DND-41 (cell line): ENCODE measurements at regions not wholly inside any gene's neighbourhood (a gene's known extent, or its start where the extent isn't known, plus 50 kb on each side); places are given as distances from the start of the nearest gene placed in this dataset.

Experiments used
- ATAC-seq: fragments of 200-7000 bp; cut with Tn5 transposase; 3 replicates; pipeline ENCODE4 v1.9.1; 2021; ENCODE audit warnings: low read depth; ENCODE audit not compliant: insufficient read depth
- DNase-seq: peaks from one replicate; pipeline ENCODE4 v3.0.0-alpha.2; 2020
- H2AFZ ChIP-seq: 2 replicates; pipeline ENCODE4 v1.6.0; 2012; ENCODE audit warnings: low read depth, low read length
- H3K27ac ChIP-seq: 2 replicates; pipeline ENCODE4 v1.5.1; 2012; ENCODE audit warnings: low read length, inconsistent platforms
- H3K27me3 ChIP-seq: fragments of 200-600 bp; sonication (generic); 2 replicates; pipeline ENCODE4 v1.6.0; 2012; ENCODE audit warnings: low read length, mild to moderate bottlenecking, inconsistent platforms; ENCODE audit not compliant: insufficient read depth, poor library complexity
- H3K36me3 ChIP-seq: 2 replicates; pipeline ENCODE4 v1.5.1; 2012; ENCODE audit warnings: low read length, inconsistent platforms; ENCODE audit not compliant: insufficient read depth
- H3K4me1 ChIP-seq: 2 replicates; pipeline ENCODE4 v1.5.1; 2012; ENCODE audit warnings: mild to moderate bottlenecking, low read length; ENCODE audit not compliant: insufficient read depth
- H3K4me2 ChIP-seq: 2 replicates; pipeline ENCODE4 v1.6.0; 2012; ENCODE audit warnings: mild to moderate bottlenecking, moderate library complexity, low read length, inconsistent platforms; ENCODE audit not compliant: insufficient read depth
- H3K4me3 ChIP-seq, 2 experiments: fragments of 200-600 bp in 1 of 2; shearing (Covaris generic) in 1 of 2; 2 replicates each; pipeline ENCODE4 v1.5.1; 2012 to 2016; ENCODE audit warnings: inconsistent platforms in 2 of 2, low read length in 2 of 2, mild to moderate bottlenecking in 2 of 2, low read depth in 1 of 2, moderate library complexity in 1 of 2
- H3K79me2 ChIP-seq: 2 replicates; pipeline ENCODE4 v1.6.0; 2012; ENCODE audit warnings: low read length, inconsistent platforms; ENCODE audit not compliant: insufficient read depth
- H3K9ac ChIP-seq: 2 replicates; pipeline ENCODE4 v1.6.0; 2012; ENCODE audit warnings: low read depth, mild to moderate bottlenecking, inconsistent platforms, low read length, moderate library complexity
- H3K9me3 ChIP-seq: 2 replicates; pipeline ENCODE4 v1.5.1; 2012; ENCODE audit warnings: low read length, moderate library complexity, mild to moderate bottlenecking, inconsistent platforms; ENCODE audit not compliant: insufficient read depth, severe bottlenecking
- H4K20me1 ChIP-seq: 2 replicates; pipeline ENCODE4 v1.6.0; 2012; ENCODE audit warnings: low read length; ENCODE audit not compliant: insufficient read depth
- EZH2 ChIP-seq: IDR thresholded peaks from 3 replicates; pipeline ENCODE4 v1.6.1; 2012; ENCODE audit warnings: borderline replicate concordance, low read depth, mild to moderate bottlenecking, moderate library complexity, low read length, inconsistent platforms; ENCODE audit not compliant: severe bottlenecking
- TF ChIP-seq, protein P1 (sequence below): IDR thresholded peaks from 2 replicates; pipeline ENCODE4 v1.5.1; 2012; ENCODE audit warnings: borderline replicate concordance, low read length, moderate library complexity, mild to moderate bottlenecking; ENCODE audit not compliant: poor library complexity, severe bottlenecking; ENCODE audit errors: extremely low read depth

DNA sequence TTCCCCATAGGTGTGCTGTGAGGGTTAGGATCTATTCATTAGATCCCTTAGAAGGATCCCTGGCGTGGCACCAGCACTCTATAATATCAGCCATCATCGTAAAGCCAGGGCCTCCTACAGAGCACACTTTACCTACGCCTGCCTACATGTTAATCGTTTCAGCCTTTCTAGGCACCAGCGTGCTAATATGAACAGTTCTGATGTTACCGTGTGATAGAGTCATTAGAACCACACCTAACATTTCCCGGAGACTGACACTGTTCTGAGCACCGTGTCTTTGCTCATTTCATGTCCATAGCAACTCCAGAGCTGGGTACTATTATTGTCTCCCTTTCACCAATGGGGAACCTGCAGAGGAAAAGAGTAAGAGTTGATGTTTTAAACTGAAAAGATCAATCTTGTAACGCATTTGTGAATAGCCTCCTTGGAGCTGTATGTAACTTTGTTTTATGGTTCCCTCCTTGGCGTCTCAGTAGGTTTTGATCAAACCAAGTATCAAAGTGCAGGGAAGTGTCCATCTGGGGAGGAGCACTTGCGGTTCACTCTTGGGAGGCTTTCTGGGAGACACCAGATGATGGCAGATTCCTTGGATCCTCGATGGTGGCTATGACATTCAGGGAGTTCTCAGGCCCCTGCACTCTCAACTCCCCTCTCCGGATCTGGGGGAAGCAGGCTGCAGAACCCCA, 73.8 kb upstream of the KCNG1 start:
- no peaks in the 10 kb centered on the region for H3K79me2 ChIP-seq
- H2AFZ ChIP-seq = no peak overlapping the region
- no peaks in the 10 kb centered on the region for H3K4me1 ChIP-seq
- TF ChIP-seq EZH2 = no peak
- TF ChIP-seq, protein P1, sequence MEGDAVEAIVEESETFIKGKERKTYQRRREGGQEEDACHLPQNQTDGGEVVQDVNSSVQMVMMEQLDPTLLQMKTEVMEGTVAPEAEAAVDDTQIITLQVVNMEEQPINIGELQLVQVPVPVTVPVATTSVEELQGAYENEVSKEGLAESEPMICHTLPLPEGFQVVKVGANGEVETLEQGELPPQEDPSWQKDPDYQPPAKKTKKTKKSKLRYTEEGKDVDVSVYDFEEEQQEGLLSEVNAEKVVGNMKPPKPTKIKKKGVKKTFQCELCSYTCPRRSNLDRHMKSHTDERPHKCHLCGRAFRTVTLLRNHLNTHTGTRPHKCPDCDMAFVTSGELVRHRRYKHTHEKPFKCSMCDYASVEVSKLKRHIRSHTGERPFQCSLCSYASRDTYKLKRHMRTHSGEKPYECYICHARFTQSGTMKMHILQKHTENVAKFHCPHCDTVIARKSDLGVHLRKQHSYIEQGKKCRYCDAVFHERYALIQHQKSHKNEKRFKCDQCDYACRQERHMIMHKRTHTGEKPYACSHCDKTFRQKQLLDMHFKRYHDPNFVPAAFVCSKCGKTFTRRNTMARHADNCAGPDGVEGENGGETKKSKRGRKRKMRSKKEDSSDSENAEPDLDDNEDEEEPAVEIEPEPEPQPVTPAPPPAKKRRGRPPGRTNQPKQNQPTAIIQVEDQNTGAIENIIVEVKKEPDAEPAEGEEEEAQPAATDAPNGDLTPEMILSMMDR = no peak
- no peak overlapping the region for H3K27ac ChIP-seq
- no peak for DNase-seq
- H3K9me3 ChIP-seq = no peaks in the 10 kb centered on the region
- H4K20me1 ChIP-seq = 0 out of 2 replicates have a peak, but pooled peaks cover 2% of the 10 kb centered on the region
- H3K27me3 ChIP-seq = peaks cover 44% of the 10 kb centered on the region
- no peak overlapping the region for H3K4me3 ChIP-seq
- no peak overlapping the region for H3K4me2 ChIP-seq
- no peaks in the 10 kb centered on the region for H3K36me3 ChIP-seq
- no peak overlapping the region for H3K9ac ChIP-seq
- ATAC-seq = no peak

DNA sequence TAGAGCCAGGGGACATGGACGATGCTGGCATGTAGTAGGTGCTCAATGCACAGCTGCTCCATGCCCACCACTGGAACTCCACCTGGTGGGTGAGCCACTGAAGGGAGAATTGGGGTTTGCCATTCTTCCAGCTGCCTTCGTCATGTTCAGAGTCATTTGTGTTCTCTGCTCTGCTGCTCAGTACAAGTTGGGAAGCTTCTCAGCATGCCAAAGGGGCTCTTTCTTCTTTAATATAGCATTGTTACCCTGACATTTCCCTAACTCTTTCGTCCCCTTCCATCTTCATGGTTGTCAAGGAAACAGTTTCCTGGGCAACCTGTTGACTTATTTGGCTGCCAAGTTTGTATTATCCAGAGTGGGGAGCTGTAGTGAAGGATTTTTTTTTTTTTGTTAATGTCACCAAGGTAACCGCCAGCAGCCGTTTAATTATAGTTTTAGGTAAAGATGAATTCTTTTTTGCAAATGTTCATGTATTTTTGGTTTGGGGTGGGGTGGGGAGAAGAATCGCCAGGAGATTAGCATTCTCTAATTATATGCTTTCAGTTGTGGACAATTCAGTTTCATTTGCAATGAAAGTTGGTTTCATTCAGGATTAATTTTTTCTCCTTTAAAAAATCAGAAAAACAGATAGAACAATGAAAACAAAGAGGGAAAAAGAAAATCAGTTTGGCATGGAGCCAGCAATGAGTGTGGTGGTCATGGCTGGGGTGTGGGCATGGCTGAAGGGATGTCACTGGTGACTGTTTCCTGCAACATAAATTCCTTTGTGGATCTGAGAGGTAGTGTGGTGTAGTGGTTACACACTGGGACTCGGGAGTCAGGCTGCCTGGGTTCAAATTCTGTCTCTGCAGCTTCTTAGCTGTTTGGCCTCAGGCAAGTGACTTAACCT, 73.0 kb upstream of the KCNG1 start:
- no peak for TF ChIP-seq EZH2
- TF ChIP-seq, protein P1 = no peak
- H3K36me3 ChIP-seq = no peaks in the 10 kb centered on the region
- no peak overlapping the region for H3K4me2 ChIP-seq
- H3K4me3 ChIP-seq = no peak overlapping the region
- H4K20me1 ChIP-seq = 0 out of 2 replicates have a peak, but pooled peaks cover 2% of the 10 kb centered on the region
- H3K4me1 ChIP-seq = no peaks in the 10 kb centered on the region
- DNase-seq = no peak
- peaks cover 47% of the 10 kb centered on the region for H3K27me3 ChIP-seq
- H3K79me2 ChIP-seq = no peaks in the 10 kb centered on the region
- H3K9ac ChIP-seq = no peak overlapping the region
- ATAC-seq = no peak
- no peak overlapping the region for H2AFZ ChIP-seq
- no peaks in the 10 kb centered on the region for H3K9me3 ChIP-seq
- no peak overlapping the region for H3K27ac ChIP-seq

DNA sequence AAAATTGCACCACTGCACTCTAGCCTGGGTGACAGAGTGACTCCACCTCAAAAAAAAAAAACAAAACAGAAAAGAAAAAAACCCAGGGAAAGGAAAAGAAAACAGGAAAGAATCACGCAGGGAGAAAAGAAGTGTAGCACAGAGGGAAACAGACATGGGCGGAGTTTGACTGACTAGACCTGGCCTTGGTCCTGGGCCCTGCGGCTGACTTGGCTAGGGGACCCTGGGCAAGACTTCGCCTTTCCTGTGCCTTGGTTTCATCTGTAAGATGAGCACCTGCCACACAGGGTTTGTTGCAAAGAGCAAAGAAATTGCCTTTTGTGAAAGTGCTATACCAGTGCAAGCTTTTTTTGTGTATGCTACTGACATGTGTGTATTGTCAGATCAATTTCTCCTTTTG, 71.3 kb upstream of the KCNG1 start:
- DNase-seq (no peak), ATAC-seq (no peak)
- Histone ChIP-seq H3K27me3 (peaks cover 54% of the 10 kb centered on the region), H3K4me2 (no peak overlapping the region), H3K4me3 (no peak overlapping the region), H3K79me2 (no peaks in the 10 kb centered on the region), H3K9me3 (no peaks in the 10 kb centered on the region), H4K20me1 (0 out of 2 replicates have a peak, but pooled peaks cover 2% of the 10 kb centered on the region), H2AFZ (no peak overlapping the region), H3K36me3 (no peaks in the 10 kb centered on the region), H3K9ac (no peak overlapping the region), H3K27ac (no peak overlapping the region), H3K4me1 (no peaks in the 10 kb centered on the region)
- TF ChIP-seq, protein P1 = no peak
- TF ChIP-seq EZH2 = no peak
